ENCODE measurements at regions not wholly inside any gene's neighbourhood (a gene's known extent, or its start where the extent isn't known, plus 50 kb on each side); places are given as distances from the start of the nearest gene placed in this dataset.

DNA sequence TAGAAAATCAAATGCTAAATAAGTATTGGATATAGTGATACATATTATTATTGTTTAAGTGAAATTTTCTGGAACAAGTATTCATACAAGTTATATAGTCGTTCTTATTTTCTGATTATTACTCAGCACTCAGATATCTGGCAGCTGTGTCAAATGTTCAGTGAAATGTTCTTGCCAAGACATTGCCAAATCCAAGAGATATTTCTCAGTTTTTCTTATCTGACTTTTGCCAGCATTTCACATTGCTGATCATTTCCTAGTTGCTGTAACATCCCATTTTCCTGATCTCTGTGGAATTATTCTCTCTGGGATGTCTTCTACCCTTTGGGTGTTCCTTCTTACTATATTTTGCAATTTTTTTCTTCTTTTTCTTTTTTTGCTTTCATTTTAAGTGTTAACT, 262.3 kb downstream of the KIF2B start:
- TF ChIP-seq, protein P1, sequence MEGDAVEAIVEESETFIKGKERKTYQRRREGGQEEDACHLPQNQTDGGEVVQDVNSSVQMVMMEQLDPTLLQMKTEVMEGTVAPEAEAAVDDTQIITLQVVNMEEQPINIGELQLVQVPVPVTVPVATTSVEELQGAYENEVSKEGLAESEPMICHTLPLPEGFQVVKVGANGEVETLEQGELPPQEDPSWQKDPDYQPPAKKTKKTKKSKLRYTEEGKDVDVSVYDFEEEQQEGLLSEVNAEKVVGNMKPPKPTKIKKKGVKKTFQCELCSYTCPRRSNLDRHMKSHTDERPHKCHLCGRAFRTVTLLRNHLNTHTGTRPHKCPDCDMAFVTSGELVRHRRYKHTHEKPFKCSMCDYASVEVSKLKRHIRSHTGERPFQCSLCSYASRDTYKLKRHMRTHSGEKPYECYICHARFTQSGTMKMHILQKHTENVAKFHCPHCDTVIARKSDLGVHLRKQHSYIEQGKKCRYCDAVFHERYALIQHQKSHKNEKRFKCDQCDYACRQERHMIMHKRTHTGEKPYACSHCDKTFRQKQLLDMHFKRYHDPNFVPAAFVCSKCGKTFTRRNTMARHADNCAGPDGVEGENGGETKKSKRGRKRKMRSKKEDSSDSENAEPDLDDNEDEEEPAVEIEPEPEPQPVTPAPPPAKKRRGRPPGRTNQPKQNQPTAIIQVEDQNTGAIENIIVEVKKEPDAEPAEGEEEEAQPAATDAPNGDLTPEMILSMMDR (IDR thresholded peaks at IDR 0.05; ENCODE audit: low read length): no peak
- no peak for TF ChIP-seq EZH2 (IDR thresholded peaks at IDR 0.05; ENCODE audit: borderline replicate concordance, low read length)

Measured in OCI-LY1 (cell line).